Endothelial cell of umbilical vein (primary cell): ENCODE measurements at regions not wholly inside any gene's neighbourhood (a gene's known extent, or its start where the extent isn't known, plus 50 kb on each side); places are given as distances from the start of the nearest gene placed in this dataset.

Source experiments
- BruUV-seq: library from RNA; stranded (reverse); fragments of 400-500 nt; replicated peaks from 2 replicates; lab custom pipeline; 2021; lab: Mats Ljungman, UMichigan
- CTCF ChIA-PET: fragments of 300-600, 350-600 bp; sonication (Branson Sonifier 250); formaldehyde crosslinking; loops from one replicate; lab custom pipeline; 2021; ENCODE audit warnings: antibody characterized with exemption, inconsistent platforms; lab: Charles Lee
- POLR2A ChIA-PET: fragments of 300-600, 350-600 bp; sonication (Branson Sonifier 250); formaldehyde crosslinking; loops from one replicate; lab custom pipeline; 2021; ENCODE audit warnings: antibody characterized with exemption, inconsistent platforms; lab: Charles Lee
- DNase-seq: peaks from one replicate; pipeline ENCODE4 v3.0.0-alpha.2; 2011; ENCODE audit warnings: low read depth, low spot score
- FAIRE-seq: peaks from 2 replicates; lab custom pipeline; 2011; peaks lifted over from hg19 to GRCh38; lab: Jason Lieb, UNC
- H2AFZ ChIP-seq: 2 replicates; pipeline ENCODE4 v1.6.0; 2012; ENCODE audit warnings: low read depth, low read length, control low read depth, inconsistent platforms
- H3K27ac ChIP-seq: 2 replicates; pipeline ENCODE4 v1.5.1; 2011; ENCODE audit warnings: low read depth, mild to moderate bottlenecking, control low read depth, low read length, moderate library complexity; ENCODE audit not compliant: insufficient read depth
- H3K27me3 ChIP-seq, 2 experiments: 2 replicates each; pipeline versions ENCODE4 v1.6.0 to v1.6.1; 2011; ENCODE audit warnings: low read length in 2 of 2, mixed read lengths in 1 of 2; ENCODE audit not compliant: control insufficient read depth in 2 of 2, insufficient read depth in 2 of 2
- H3K36me3 ChIP-seq, 2 experiments: 2 replicates in 1 of 2; 3 replicates in 1 of 2; pipeline ENCODE4 v1.5.1; 2011; ENCODE audit warnings: low read length in 2 of 2, mild to moderate bottlenecking in 1 of 2, moderate library complexity in 1 of 2; ENCODE audit not compliant: control insufficient read depth in 2 of 2, insufficient read depth in 2 of 2; ENCODE audit errors: extremely low read depth in 1 of 2
- H3K4me1 ChIP-seq: 3 replicates; pipeline ENCODE4 v1.5.1; 2011; ENCODE audit warnings: mild to moderate bottlenecking, low read length; ENCODE audit not compliant: control insufficient read depth, insufficient read depth; ENCODE audit errors: extremely low read depth
- H3K4me2 ChIP-seq: 2 replicates; pipeline ENCODE4 v1.6.1; 2011; ENCODE audit warnings: low read length, control low read depth, mixed read lengths; ENCODE audit not compliant: insufficient read depth
- H3K4me3 ChIP-seq, 3 experiments: fragments of 200-600 bp in 1 of 3; sonication (generic), shearing (Covaris generic) in 1 of 3; replicated peaks in 1 of 3; 2 replicates each; pipeline ENCODE4 v1.5.1; 2011 to 2016; ENCODE audit warnings: control low read depth in 3 of 3, low read length in 3 of 3, mild to moderate bottlenecking in 2 of 3, inconsistent platforms in 1 of 3, low read depth in 1 of 3, moderate library complexity in 1 of 3; ENCODE audit not compliant: insufficient read depth in 1 of 3
- H3K79me2 ChIP-seq: 2 replicates; pipeline ENCODE4 v1.6.0; 2012; ENCODE audit warnings: low read length, inconsistent platforms; ENCODE audit not compliant: control insufficient read depth, insufficient read depth
- H3K9ac ChIP-seq: replicated peaks from 2 replicates; pipeline ENCODE3; 2011; ENCODE audit warnings: low read length, control low read depth; ENCODE audit not compliant: insufficient read depth; ENCODE audit errors: extremely low read depth
- H3K9me1 ChIP-seq: replicated peaks from 3 replicates; pipeline ENCODE4 v1.6.0; 2011; ENCODE audit warnings: mild to moderate bottlenecking, low read length; ENCODE audit not compliant: control insufficient read depth, insufficient read depth; ENCODE audit errors: extremely low read depth
- H3K9me3 ChIP-seq: replicated peaks from 2 replicates; pipeline ENCODE4 v1.5.1; 2012; ENCODE audit warnings: low read length, inconsistent platforms; ENCODE audit not compliant: control insufficient read depth, insufficient read depth
- H4K20me1 ChIP-seq: replicated peaks from 2 replicates; pipeline ENCODE3; 2011; ENCODE audit warnings: mild to moderate bottlenecking, low read length; ENCODE audit not compliant: control insufficient read depth, insufficient read depth; ENCODE audit errors: extremely low read depth
- EZH2 ChIP-seq: IDR thresholded peaks from 2 replicates; pipeline ENCODE4 v1.6.1; 2012; ENCODE audit warnings: borderline replicate concordance, low read depth, mild to moderate bottlenecking, moderate library complexity, low read length, inconsistent platforms; ENCODE audit not compliant: severe bottlenecking
- FOS ChIP-seq: IDR thresholded peaks from 2 replicates; pipeline ENCODE4 v1.6.1; 2011; ENCODE audit warnings: mild to moderate bottlenecking, low read length, moderate library complexity, borderline replicate concordance; ENCODE audit not compliant: insufficient read depth
- JUN ChIP-seq: IDR thresholded peaks from 2 replicates; pipeline ENCODE4 v1.6.1; 2011; ENCODE audit warnings: borderline replicate concordance, low read depth; ENCODE audit not compliant: insufficient read length, insufficient read depth
- POLR2AphosphoS5 ChIP-seq: IDR thresholded peaks from 2 replicates; pipeline ENCODE4 v1.6.1; 2012; ENCODE audit warnings: low read depth, mild to moderate bottlenecking, control low read depth, low read length, moderate library complexity; ENCODE audit not compliant: insufficient read depth
- dilution Hi-C: fragments of 300-500 bp; cut with MboI; formaldehyde crosslinking; loops from one replicate; pipeline ENCODE4 v1.15.0; 2019; ENCODE audit warnings: low sequenced_read_pairs; ENCODE audit not compliant: extremely low pct_ligation_motif_present
- intact Hi-C: fragments of 100-400 bp; cut with micrococcal nuclease; formaldehyde crosslinking; loops from one replicate; pipeline ENCODE4 v1.10.0; 2022
- TF ChIP-seq, protein P1 (sequence below), 2 donors: IDR thresholded peaks; 1 replicate in 1 of 2; 2 replicates in 1 of 2; pipeline ENCODE4 v1.5.1; 2011; ENCODE audit warnings: low read length in 2 of 2, mild to moderate bottlenecking in 2 of 2, moderate library complexity in 2 of 2, control low read depth in 1 of 2, inconsistent platforms in 1 of 2, low read depth in 1 of 2; ENCODE audit not compliant: insufficient read depth in 1 of 2; ENCODE audit errors: extremely low read depth in 1 of 2

DNA sequence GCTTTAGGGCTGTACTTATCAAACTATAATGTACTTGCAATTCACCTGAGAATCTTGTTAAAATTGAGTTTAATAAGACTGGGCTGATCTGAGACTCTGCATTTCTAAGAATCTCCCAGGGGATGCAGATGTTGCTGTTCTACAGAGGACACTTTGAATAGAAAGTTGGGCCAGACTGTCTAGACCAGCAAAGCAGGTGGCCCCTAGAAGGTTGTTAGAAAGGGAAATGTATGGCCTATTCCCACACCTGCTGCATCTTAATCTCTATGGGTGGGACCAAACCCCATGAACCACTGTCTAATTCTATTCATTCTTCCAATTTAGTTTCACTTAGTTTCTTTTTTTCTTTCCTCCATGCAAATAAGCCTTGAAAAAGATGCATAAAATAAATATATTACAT lies 413.2 kb upstream of the TECRL start:
- FAIRE-seq (no peak), DNase-seq (no peak)
- CTCF ChIA-PET = no interaction called here
- TF ChIP-seq, protein P1, sequence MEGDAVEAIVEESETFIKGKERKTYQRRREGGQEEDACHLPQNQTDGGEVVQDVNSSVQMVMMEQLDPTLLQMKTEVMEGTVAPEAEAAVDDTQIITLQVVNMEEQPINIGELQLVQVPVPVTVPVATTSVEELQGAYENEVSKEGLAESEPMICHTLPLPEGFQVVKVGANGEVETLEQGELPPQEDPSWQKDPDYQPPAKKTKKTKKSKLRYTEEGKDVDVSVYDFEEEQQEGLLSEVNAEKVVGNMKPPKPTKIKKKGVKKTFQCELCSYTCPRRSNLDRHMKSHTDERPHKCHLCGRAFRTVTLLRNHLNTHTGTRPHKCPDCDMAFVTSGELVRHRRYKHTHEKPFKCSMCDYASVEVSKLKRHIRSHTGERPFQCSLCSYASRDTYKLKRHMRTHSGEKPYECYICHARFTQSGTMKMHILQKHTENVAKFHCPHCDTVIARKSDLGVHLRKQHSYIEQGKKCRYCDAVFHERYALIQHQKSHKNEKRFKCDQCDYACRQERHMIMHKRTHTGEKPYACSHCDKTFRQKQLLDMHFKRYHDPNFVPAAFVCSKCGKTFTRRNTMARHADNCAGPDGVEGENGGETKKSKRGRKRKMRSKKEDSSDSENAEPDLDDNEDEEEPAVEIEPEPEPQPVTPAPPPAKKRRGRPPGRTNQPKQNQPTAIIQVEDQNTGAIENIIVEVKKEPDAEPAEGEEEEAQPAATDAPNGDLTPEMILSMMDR (IDR thresholded peaks at IDR 0.05; ENCODE audit: extremely low read depth in 1 of 2, insufficient read depth in 1 of 2, low read depth in 1 of 2, low read length in 2 of 2) = no peak
- TF ChIP-seq JUN (no peak), POLR2AphosphoS5 (no peak), FOS (no peak)
- BruUV-seq = no TSS peak
- Histone ChIP-seq H2AFZ (no peak overlapping the region), H3K79me2 (no peaks in the 10 kb centered on the region), H3K9me3 (no peaks in the 10 kb centered on the region), H3K27me3 (no peaks in the 10 kb centered on the region), H3K27ac (no peak overlapping the region), H3K9me1 (no peaks in the 10 kb centered on the region), H3K4me3 (no peak overlapping the region), H3K9ac (no peak overlapping the region), H3K4me1 (no peaks in the 10 kb centered on the region), H3K36me3 (no peaks in the 10 kb centered on the region), H4K20me1 (no peaks in the 10 kb centered on the region), H3K4me2 (no peak overlapping the region)
- POLR2A ChIA-PET = no interaction called here
- intact Hi-C loops (no loop called here), dilution Hi-C loops (no loop called here)

DNA sequence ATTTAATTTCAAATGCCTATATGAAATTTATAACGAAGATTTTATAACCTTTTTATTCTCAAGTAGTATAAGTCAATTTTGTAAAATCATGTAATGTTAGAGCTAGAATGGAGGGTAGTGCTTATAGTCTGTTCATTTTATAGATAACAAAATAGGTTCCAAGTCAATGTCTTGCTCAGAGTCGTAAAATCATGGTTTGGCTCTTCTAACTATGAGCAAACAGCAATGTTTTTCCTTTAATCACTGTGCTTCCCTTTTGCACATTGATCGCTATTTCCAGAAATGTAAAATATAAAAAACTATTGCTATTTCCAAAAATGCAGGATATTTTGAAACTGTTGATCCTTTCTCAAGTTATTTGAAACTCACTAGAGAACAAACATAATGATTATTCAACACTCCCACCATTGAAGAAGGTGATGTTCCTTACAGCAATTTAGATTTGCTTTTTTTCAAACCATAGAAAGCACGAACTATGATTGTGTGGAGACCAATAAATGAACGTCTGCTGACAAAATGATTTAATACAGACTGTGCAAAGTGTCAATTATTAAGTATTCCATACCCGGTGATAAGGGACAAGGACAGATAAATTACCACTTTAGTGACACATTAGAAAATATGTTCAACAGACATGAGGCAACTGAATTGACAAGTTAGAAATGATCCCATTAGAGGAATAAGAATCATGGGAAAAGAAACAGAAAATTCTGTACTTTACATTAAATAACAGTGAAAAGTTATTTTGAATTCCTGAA lies 412.1 kb upstream of the TECRL start:
- CTCF ChIA-PET = no interaction called here

More for the DNA sequence above, 412.1 kb upstream of the TECRL start:
- DNase-seq = no peak
- Histone ChIP-seq H3K4me2 (no peak overlapping the region), H3K4me1 (no peaks in the 10 kb centered on the region), H3K9me3 (no peaks in the 10 kb centered on the region), H3K36me3 (no peaks in the 10 kb centered on the region), H3K4me3 (no peak overlapping the region), H3K27me3 (no peaks in the 10 kb centered on the region), H3K27ac (no peak overlapping the region), H2AFZ (no peak overlapping the region), H3K9ac (no peak overlapping the region), H3K79me2 (no peaks in the 10 kb centered on the region), H4K20me1 (no peaks in the 10 kb centered on the region), H3K9me1 (no peaks in the 10 kb centered on the region)
- FAIRE-seq = no peak
- TF ChIP-seq JUN (no peak), EZH2 (no peak)
- TF ChIP-seq, protein P1 (IDR thresholded peaks at IDR 0.05; ENCODE audit: extremely low read depth in 1 of 2, insufficient read depth in 1 of 2, low read depth in 1 of 2, low read length in 2 of 2) = no peak
- intact Hi-C loops = no loop called here
- POLR2A ChIA-PET = no interaction called here
- no TSS peak for BruUV-seq
- dilution Hi-C loops = no loop called here
